HepG2 (cell line): ENCODE measurements at regions not wholly inside any gene's neighbourhood (a gene's known extent, or its start where the extent isn't known, plus 50 kb on each side); places are given as distances from the start of the nearest gene placed in this dataset.

Experiments
- ATAC-seq: fragments of 200-7000 bp; cut with Tn5 transposase; 3 replicates; pipeline ENCODE4 v1.9.1; 2020; ENCODE audit warnings: mild to moderate bottlenecking, moderate library complexity
- BruUV-seq: library from RNA; stranded (reverse); fragments of 400-500 nt; replicated peaks from 2 replicates; lab custom pipeline; 2021; lab: Mats Ljungman, UMichigan
- CTCF ChIA-PET: fragments of 300-600 bp; formaldehyde crosslinking; extraction: SDS; loops from one replicate; lab custom pipeline; 2021; ENCODE audit warnings: low total read pairs, inconsistent platforms, low intra/inter-chr PET ratio; lab: Yijun Ruan, JAX
- POLR2A ChIA-PET: fragments of 350-600 bp; sonication (Branson Sonifier 250); formaldehyde crosslinking; loops from one replicate; lab custom pipeline; 2020; ENCODE audit warnings: antibody characterized with exemption, inconsistent platforms; lab: Yijun Ruan, JAX
- DNase-seq: peaks from one replicate; pipeline ENCODE4 v3.0.0-alpha.2; 2015; ENCODE audit warnings: low spot score
- FAIRE-seq: peaks from 3 replicates; lab custom pipeline; 2011; peaks lifted over from hg19 to GRCh38; lab: Jason Lieb, UNC
- H2AFZ ChIP-seq: one replicate; pipeline ENCODE4 v1.6.1; 2011; ENCODE audit warnings: low read length, inconsistent platforms
- H3K27ac ChIP-seq: fragments of 300-600 bp; 3 replicates; pipeline ENCODE4 v1.8.0; 2011; ENCODE audit warnings: mixed run types, mild to moderate bottlenecking, mixed read lengths, low read length, inconsistent platforms; ENCODE audit not compliant: insufficient read depth; ENCODE audit errors: extremely low read length
- H3K27me3 ChIP-seq, 2 experiments: fragments of 200-600 bp in 1 of 2; 2 replicates in 1 of 2; 3 replicates in 1 of 2; pipeline versions ENCODE4 v1.6.0 to v1.8.0; 2011; ENCODE audit warnings: low read length in 2 of 2, mild to moderate bottlenecking in 2 of 2, moderate library complexity in 2 of 2, inconsistent platforms in 1 of 2; ENCODE audit not compliant: insufficient read depth in 2 of 2, control insufficient read depth in 1 of 2
- H3K36me3 ChIP-seq, 2 experiments: fragments of 200-600 bp in 1 of 2; replicated peaks in 1 of 2; 2 replicates in 1 of 2; 3 replicates in 1 of 2; pipeline versions ENCODE4 v1.5.1 to v1.8.0; 2011; ENCODE audit warnings: low read length in 2 of 2, inconsistent platforms in 1 of 2; ENCODE audit not compliant: insufficient read depth in 2 of 2, control insufficient read depth in 1 of 2
- H3K4me1 ChIP-seq: 2 replicates; pipeline ENCODE4 v1.5.1; 2012; ENCODE audit warnings: low read length, inconsistent platforms; ENCODE audit not compliant: insufficient read depth
- H3K4me2 ChIP-seq: 2 replicates; pipeline ENCODE4 v1.6.0; 2011; ENCODE audit warnings: low read depth, low read length, inconsistent platforms
- H3K4me3 ChIP-seq, 3 experiments: fragments of 200-600 bp in 1 of 3; sonication (generic), shearing (Covaris generic) in 1 of 3; replicated peaks in 1 of 3; 2 replicates each; pipeline ENCODE4 v1.5.1; 2011 to 2016; ENCODE audit warnings: low read length in 3 of 3, inconsistent platforms in 2 of 3, low read depth in 2 of 3, mild to moderate bottlenecking in 2 of 3, control low read depth in 1 of 3, mixed read lengths in 1 of 3; ENCODE audit not compliant: insufficient read depth in 1 of 3
- H3K79me2 ChIP-seq: one replicate; pipeline ENCODE4 v1.6.1; 2011; ENCODE audit warnings: low read length, inconsistent platforms; ENCODE audit not compliant: insufficient read depth
- H3K9ac ChIP-seq: 2 replicates; pipeline ENCODE4 v1.6.0; 2011; ENCODE audit warnings: mild to moderate bottlenecking, low read depth, low read length, inconsistent platforms; ENCODE audit not compliant: insufficient read depth
- H3K9me3 ChIP-seq: 2 replicates; pipeline ENCODE4 v1.5.1; 2012; ENCODE audit warnings: mild to moderate bottlenecking, low read length
- H4K20me1 ChIP-seq: 2 replicates; pipeline ENCODE4 v1.6.0; 2011; ENCODE audit warnings: inconsistent platforms, mild to moderate bottlenecking, low read length, moderate library complexity; ENCODE audit not compliant: insufficient read depth
- ATF7-NPFF ChIP-seq: sonication (generic); formaldehyde crosslinking; IDR thresholded peaks from 2 replicates; pipeline ENCODE4 v1.8.1; 2023; ENCODE audit warnings: mild to moderate bottlenecking, low read depth, missing genetic modification reagents, moderate library complexity
- ESRRA ChIP-seq: sonication (generic); formaldehyde crosslinking; IDR thresholded peaks from 2 replicates; pipeline ENCODE4 v1.5.1; 2020; ENCODE audit warnings: mild to moderate bottlenecking, low read depth, missing genetic modification reagents
- GFI1 ChIP-seq: sonication (generic); formaldehyde crosslinking; IDR thresholded peaks from 2 replicates; pipeline ENCODE4 v1.5.0; 2020; ENCODE audit warnings: missing genetic modification reagents, mild to moderate bottlenecking, borderline replicate concordance
- HNF4A ChIP-seq: sonication (generic); formaldehyde crosslinking; IDR thresholded peaks from 2 replicates; pipeline ENCODE4 v1.4.0; 2020; ENCODE audit warnings: missing genetic modification reagents
- HNRNPLL ChIP-seq: fragments of 200-400 bp; formaldehyde crosslinking; IDR thresholded peaks from 2 replicates; pipeline ENCODE4 v1.6.1; 2017; ENCODE audit warnings: mild to moderate bottlenecking, low read depth, low read length; ENCODE audit not compliant: poor library complexity, severe bottlenecking
- MAZ ChIP-seq, 2 experiments: sonication (generic) in 1 of 2; formaldehyde crosslinking in 1 of 2; IDR thresholded peaks; 2 replicates each; pipeline versions ENCODE4 v1.5.0 to v1.6.1; 2012 to 2020; ENCODE audit warnings: low read depth in 2 of 2, mild to moderate bottlenecking in 2 of 2, borderline replicate concordance in 1 of 2, improper control_type of control experiment in 1 of 2, low read length in 1 of 2, missing genetic modification reagents in 1 of 2, moderate library complexity in 1 of 2
- ZNF619 ChIP-seq: sonication (generic); formaldehyde crosslinking; IDR thresholded peaks from 2 replicates; pipeline ENCODE4 v1.4.0; 2020; ENCODE audit warnings: mild to moderate bottlenecking, missing genetic modification reagents
- WGBS: methylation state at CpG from one replicate; pipeline ENCODE4 v1.1.6; 2017; ENCODE audit warnings: low lambda C conversion rate; 5-methylcytosine and 5-hydroxymethylcytosine counted together
- in situ Hi-C: cut with HindIII; loops from 2 replicates; pipeline ENCODE4 v1.10.0; 2017; ENCODE audit warnings: low pct_unique_long_range_greater_than_20kb; ENCODE audit not compliant: extremely low pct_ligation_motif_present
- intact Hi-C: fragments of 100-400 bp; cut with micrococcal nuclease; formaldehyde crosslinking; loops from one replicate; pipeline ENCODE4 v1.10.0; 2022; ENCODE audit not compliant: unreplicated experiment
- TF ChIP-seq, protein P1 (sequence below): sonication (generic); formaldehyde crosslinking; IDR thresholded peaks from 2 replicates; pipeline ENCODE4 v1.8.1; 2023; ENCODE audit warnings: mild to moderate bottlenecking, missing genetic modification reagents

DNA sequence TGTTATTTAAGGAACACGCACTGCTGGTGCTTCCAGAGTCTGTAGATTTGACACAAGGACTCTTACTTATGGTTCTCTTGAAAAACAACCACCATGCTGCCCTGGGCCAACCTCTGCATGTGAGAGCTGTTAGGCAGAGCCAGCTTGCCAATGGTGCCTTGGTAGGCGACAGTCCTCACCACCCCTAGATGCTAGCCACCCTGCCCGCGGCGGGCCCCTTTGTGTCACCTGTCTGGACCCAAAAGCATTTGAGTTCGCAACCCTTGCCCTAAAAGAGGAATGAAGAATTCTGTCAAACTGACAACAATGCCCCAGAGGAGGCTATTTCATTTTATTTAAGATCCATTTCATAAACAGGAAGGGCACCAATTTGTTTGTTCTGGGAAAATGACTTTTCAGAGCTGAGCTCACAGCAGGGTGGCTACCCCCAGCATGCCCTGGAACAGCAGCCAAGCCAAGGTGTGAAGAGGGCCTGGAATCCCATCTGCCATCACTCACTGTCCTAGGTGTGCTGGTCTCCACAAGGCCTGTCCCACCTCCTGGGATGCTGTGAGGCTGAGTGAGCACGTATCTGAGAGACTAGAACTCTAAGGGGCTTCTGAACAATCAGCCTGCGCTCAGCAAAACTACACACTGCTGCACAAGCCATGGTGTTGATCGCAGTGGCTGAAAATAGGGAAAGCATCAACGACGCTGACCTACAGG lies 63.8 kb upstream of the FZD10 start (continued):
- TF ChIP-seq MAZ (IDR thresholded peaks at IDR 0.05; ENCODE audit: borderline replicate concordance, low read depth, low read length) (no peak), MAZ (CRISPR knock-in tag; IDR thresholded peaks at IDR 0.05; ENCODE audit: low read depth) (no peak)

DNA sequence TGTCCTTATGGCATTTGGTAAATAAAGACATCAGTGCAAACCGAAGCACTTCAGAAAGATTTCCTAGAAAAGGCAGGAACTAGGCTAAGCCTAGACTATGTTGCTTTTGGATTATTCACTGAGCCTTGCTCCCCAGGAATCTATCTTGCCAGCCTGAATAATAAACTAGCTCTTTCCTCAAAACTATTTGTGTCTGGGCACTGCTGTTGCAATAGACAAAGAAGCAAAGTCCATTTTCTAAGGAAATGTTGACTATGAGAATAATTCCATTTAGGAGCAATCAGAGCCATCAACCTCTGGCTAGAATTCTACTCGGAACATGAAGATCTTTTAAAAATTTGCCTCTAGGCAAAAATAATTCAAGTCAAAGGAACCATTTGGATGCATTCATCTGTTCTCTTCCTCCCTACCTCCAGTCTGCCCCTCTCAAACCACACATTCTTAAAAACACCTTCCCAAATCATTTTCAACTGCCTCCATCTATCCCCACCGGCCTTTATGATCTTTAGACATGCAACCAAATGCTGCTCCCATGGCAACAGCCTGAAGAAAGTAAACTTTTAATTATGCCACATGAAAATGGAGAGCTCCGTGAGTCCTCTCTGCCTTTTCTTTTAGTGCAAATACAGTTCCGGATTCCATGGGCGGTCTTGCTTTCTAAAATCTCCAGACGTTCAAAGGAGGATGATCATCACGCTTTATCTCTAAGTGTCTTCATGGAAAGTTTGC lies 61.5 kb upstream of the FZD10 start:
- H3K4me3 ChIP-seq = no peak overlapping the region
- ATAC-seq = no peak
- H3K27me3 ChIP-seq = peaks cover 4 to 37% of the 10 kb centered on the region in 2 experiments; a peak in 4 of 5 replicates
- no peaks in the 10 kb centered on the region for H3K9me3 ChIP-seq
- no peaks in the 10 kb centered on the region for H3K4me1 ChIP-seq
- intact Hi-C loops = no loop called here
- no peaks in the 10 kb centered on the region for H3K79me2 ChIP-seq
- CTCF ChIA-PET = no interaction called here
- 24% methylated on average over 8 of the region's 8 CpGs for WGBS
- H4K20me1 ChIP-seq = no peaks in the 10 kb centered on the region
- TF ChIP-seq HNRNPLL (no peak), HNF4A (CRISPR knock-in tag) (0 out of 2 replicates have a peak, but pooled peaks have one; percentile 21)
- POLR2A ChIA-PET = no interaction called here
- no TSS peak for BruUV-seq
- no peak overlapping the region for H2AFZ ChIP-seq
- no peak overlapping the region for H3K4me2 ChIP-seq
- FAIRE-seq = no peak
- no peak overlapping the region for H3K27ac ChIP-seq
- H3K9ac ChIP-seq = no peak overlapping the region
- no peaks in the 10 kb centered on the region for H3K36me3 ChIP-seq
- in situ Hi-C loops = no loop called here
- DNase-seq = no peak

DNA sequence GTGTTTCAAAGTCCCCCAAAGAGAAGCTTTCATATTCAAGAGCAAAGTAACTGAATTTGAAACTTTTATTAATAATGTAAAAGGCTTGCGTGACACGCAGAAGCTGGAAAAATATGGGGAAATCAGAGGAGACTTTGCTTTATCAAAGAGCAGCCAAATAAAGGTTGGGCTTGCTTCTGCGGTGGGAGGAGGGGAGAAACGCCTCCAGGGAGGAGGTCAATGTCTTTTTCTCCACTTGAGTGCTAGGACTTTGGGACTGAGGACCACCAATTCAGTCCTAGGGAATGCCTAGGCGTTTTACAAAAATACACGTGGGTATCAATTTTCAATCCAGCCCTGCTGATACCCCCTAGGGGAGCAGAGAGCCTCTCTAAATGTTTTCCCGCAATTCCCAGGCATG lies 60.9 kb upstream of the FZD10 start:
- H3K27ac ChIP-seq = no peak overlapping the region
- ATAC-seq (no peak), FAIRE-seq (no peak), DNase-seq (no peak)
- in situ Hi-C loops = no loop called here
- no peak overlapping the region for H2AFZ ChIP-seq
- no TSS peak for BruUV-seq
- 66% methylated on average over 4 of the region's 7 CpGs for WGBS
- TF ChIP-seq GFI1 = no peak
- no peak for TF ChIP-seq ESRRA (CRISPR knock-in tag)
- TF ChIP-seq, protein P1, sequence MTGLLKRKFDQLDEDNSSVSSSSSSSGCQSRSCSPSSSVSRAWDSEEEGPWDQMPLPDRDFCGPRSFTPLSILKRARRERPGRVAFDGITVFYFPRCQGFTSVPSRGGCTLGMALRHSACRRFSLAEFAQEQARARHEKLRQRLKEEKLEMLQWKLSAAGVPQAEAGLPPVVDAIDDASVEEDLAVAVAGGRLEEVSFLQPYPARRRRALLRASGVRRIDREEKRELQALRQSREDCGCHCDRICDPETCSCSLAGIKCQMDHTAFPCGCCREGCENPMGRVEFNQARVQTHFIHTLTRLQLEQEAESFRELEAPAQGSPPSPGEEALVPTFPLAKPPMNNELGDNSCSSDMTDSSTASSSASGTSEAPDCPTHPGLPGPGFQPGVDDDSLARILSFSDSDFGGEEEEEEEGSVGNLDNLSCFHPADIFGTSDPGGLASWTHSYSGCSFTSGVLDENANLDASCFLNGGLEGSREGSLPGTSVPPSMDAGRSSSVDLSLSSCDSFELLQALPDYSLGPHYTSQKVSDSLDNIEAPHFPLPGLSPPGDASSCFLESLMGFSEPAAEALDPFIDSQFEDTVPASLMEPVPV = no peak
- TF ChIP-seq ZNF619 (CRISPR knock-in tag) = no peak
- TF ChIP-seq ATF7-NPFF (CRISPR knock-in tag) = no peak
- ChIA-PET CTCF (no interaction called here), POLR2A (no interaction called here)
- H4K20me1 ChIP-seq = no peaks in the 10 kb centered on the region
- no peaks in the 10 kb centered on the region for H3K9me3 ChIP-seq
- no peak overlapping the region for H3K9ac ChIP-seq
- H3K36me3 ChIP-seq = no peaks in the 10 kb centered on the region
- H3K79me2 ChIP-seq = no peaks in the 10 kb centered on the region
- H3K27me3 ChIP-seq = peaks cover 4 to 42% of the 10 kb centered on the region in 2 experiments; a peak in 4 of 5 replicates
- H3K4me3 ChIP-seq = no peak overlapping the region
- no peaks in the 10 kb centered on the region for H3K4me1 ChIP-seq
- H3K4me2 ChIP-seq = no peak overlapping the region
- intact Hi-C loops = no loop called here
